GM19043 (cell line): ENCODE measurements at regions not wholly inside any gene's neighbourhood (a gene's known extent, or its start where the extent isn't known, plus 50 kb on each side); places are given as distances from the start of the nearest gene placed in this dataset.

Experiments
- ATAC-seq: cut with Tn5 transposase; IDR thresholded peaks from one replicate; pipeline ENCODE4 v1.9.1; 2021; ENCODE audit warnings: low read depth; ENCODE audit not compliant: unreplicated experiment

- no peak for ATAC-seq
These were observed 66.7 kb upstream of the RBMS3 start for GRCh38 chr3:29214009-29214658.

- ATAC-seq = no peak
These were observed 64.9 kb upstream of the RBMS3 start for GRCh38 chr3:29215948-29216347.

- no peak for ATAC-seq
These were observed 54.2 kb upstream of the RBMS3 start for GRCh38 chr3:29226706-29227105.

GRCh38 chr3:29227307-29227706 lies 53.6 kb upstream of the RBMS3 start:
- no peak for ATAC-seq
